ENCODE measurements at regions not wholly inside any gene's neighbourhood (a gene's known extent, or its start where the extent isn't known, plus 50 kb on each side); places are given as distances from the start of the nearest gene placed in this dataset.

DNA sequence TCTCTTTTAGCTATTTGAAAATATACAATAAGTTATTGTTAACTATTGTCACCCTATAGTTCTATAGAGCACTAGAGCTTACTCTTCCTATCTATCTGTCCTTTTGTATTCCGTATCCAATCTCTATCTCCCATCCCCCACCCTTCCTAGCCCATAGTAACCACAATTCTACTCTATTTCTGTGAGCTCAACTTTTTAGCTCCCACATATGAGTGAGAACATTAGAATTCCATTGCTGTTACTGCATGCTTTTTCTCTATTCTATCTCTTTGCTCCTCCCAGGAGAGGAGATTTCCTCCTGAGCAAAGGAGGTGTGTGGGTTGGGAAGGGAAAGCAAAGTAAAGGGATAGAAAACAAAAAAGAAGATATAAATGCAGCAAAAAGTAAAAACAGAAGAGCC, 105.6 kb upstream of the SLC4A7 start:
- POLR2A ChIA-PET = no interaction called here
- Histone ChIP-seq H3K4me1 (ENCODE audit: control insufficient read depth, insufficient read depth, low read length) (peaks cover 35% of the 10 kb centered on the region), H3K27me3 (ENCODE audit: control insufficient read depth, insufficient read depth, low read length) (no peaks in the 10 kb centered on the region), H3K27ac (ENCODE audit: low read length) (peak overlapping the region; percentile 90), H3K36me3 (ENCODE audit: control insufficient read depth, insufficient read depth, low read length) (no peaks in the 10 kb centered on the region), H3K4me3 (ENCODE audit: low read depth in 2 of 2, low read length in 2 of 2) (no peak overlapping the region), H3K9me3 (ENCODE audit: control insufficient read depth, insufficient read depth, low read depth, low read length) (no peaks in the 10 kb centered on the region)
- ATAC-seq = no peak
- TF ChIP-seq, protein P1, sequence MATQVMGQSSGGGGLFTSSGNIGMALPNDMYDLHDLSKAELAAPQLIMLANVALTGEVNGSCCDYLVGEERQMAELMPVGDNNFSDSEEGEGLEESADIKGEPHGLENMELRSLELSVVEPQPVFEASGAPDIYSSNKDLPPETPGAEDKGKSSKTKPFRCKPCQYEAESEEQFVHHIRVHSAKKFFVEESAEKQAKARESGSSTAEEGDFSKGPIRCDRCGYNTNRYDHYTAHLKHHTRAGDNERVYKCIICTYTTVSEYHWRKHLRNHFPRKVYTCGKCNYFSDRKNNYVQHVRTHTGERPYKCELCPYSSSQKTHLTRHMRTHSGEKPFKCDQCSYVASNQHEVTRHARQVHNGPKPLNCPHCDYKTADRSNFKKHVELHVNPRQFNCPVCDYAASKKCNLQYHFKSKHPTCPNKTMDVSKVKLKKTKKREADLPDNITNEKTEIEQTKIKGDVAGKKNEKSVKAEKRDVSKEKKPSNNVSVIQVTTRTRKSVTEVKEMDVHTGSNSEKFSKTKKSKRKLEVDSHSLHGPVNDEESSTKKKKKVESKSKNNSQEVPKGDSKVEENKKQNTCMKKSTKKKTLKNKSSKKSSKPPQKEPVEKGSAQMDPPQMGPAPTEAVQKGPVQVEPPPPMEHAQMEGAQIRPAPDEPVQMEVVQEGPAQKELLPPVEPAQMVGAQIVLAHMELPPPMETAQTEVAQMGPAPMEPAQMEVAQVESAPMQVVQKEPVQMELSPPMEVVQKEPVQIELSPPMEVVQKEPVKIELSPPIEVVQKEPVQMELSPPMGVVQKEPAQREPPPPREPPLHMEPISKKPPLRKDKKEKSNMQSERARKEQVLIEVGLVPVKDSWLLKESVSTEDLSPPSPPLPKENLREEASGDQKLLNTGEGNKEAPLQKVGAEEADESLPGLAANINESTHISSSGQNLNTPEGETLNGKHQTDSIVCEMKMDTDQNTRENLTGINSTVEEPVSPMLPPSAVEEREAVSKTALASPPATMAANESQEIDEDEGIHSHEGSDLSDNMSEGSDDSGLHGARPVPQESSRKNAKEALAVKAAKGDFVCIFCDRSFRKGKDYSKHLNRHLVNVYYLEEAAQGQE (IDR thresholded peaks at IDR 0.05; ENCODE audit: insufficient read depth in 1 of 2, low read depth in 2 of 2, low read length in 1 of 2) = no peak
- TF ChIP-seq SIN3A (IDR thresholded peaks at IDR 0.05; ENCODE audit: borderline replicate concordance, insufficient read depth, low read depth, low read length) = no peak
- TF ChIP-seq, protein P2, sequence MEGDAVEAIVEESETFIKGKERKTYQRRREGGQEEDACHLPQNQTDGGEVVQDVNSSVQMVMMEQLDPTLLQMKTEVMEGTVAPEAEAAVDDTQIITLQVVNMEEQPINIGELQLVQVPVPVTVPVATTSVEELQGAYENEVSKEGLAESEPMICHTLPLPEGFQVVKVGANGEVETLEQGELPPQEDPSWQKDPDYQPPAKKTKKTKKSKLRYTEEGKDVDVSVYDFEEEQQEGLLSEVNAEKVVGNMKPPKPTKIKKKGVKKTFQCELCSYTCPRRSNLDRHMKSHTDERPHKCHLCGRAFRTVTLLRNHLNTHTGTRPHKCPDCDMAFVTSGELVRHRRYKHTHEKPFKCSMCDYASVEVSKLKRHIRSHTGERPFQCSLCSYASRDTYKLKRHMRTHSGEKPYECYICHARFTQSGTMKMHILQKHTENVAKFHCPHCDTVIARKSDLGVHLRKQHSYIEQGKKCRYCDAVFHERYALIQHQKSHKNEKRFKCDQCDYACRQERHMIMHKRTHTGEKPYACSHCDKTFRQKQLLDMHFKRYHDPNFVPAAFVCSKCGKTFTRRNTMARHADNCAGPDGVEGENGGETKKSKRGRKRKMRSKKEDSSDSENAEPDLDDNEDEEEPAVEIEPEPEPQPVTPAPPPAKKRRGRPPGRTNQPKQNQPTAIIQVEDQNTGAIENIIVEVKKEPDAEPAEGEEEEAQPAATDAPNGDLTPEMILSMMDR (IDR thresholded peaks at IDR 0.05) = no peak
- TF ChIP-seq TCF7L2 (IDR thresholded peaks at IDR 0.05; ENCODE audit: low read depth, low read length) = no peak
- no peak for TF ChIP-seq POLR2AphosphoS5 (IDR thresholded peaks at IDR 0.05; ENCODE audit: low read depth, low read length)
- CTCF ChIA-PET = no interaction called here
- in situ Hi-C loops (cut with HindIII; ENCODE audit: low pct_unique_long_range_greater_than_20kb, low sequenced_read_pairs) (no loop called here), intact Hi-C loops (cut with micrococcal nuclease; ENCODE audit: unreplicated experiment) (no loop called here)
- BruUV-seq (replicated peaks) = no TSS peak
- no peak for DNase-seq (ENCODE audit: low read depth, low spot score)

DNA sequence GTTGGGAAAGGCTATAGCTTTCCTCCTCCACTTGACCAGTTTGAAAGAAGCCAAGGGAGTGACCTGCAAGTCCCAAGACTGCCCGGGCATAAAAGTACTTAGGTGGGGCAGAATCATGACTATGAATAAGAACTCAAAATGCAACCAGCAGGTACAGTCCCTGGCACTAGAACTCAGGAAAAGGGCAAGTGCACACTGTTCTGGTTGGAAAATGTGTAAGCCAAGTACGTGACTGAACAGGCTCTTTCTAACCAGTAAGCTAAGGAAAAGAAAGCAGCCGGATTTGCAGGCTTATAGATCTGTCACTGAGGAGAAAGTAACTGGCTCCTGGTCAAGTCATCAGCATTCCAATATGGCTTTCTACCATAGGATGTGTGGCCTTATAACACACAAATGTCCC, 101.2 kb upstream of the SLC4A7 start:
- ATAC-seq (no peak), DNase-seq (ENCODE audit: low read depth, low spot score) (no peak)
- ChIA-PET CTCF (interaction anchor here (0.7 kb wide), 1 partner anchor 10 kb away, joined by 4 read pairs; no protein-coding TSS in a partner anchor), POLR2A (no interaction called here)
- in situ Hi-C loops (cut with HindIII; ENCODE audit: low pct_unique_long_range_greater_than_20kb, low sequenced_read_pairs) (no loop called here), intact Hi-C loops (cut with micrococcal nuclease; ENCODE audit: unreplicated experiment) (no loop called here)
- H3K27ac ChIP-seq (ENCODE audit: low read length) = peak overlapping the region; percentile 69; the same call in 1 of the 2 replicates
- no TSS peak for BruUV-seq (replicated peaks)
- peaks cover 17% of the 10 kb centered on the region for H3K4me1 ChIP-seq (ENCODE audit: control insufficient read depth, insufficient read depth, low read length)
- no peaks in the 10 kb centered on the region for H3K36me3 ChIP-seq (ENCODE audit: control insufficient read depth, insufficient read depth, low read length)
- TF ChIP-seq POLR2AphosphoS5 (IDR thresholded peaks at IDR 0.05; ENCODE audit: low read depth, low read length) (no peak), SIN3A (IDR thresholded peaks at IDR 0.05; ENCODE audit: borderline replicate concordance, insufficient read depth, low read depth, low read length) (no peak), TCF7L2 (IDR thresholded peaks at IDR 0.05; ENCODE audit: low read depth, low read length) (no peak)
- TF ChIP-seq, protein P2 (IDR thresholded peaks at IDR 0.05) = no peak
- TF ChIP-seq, protein P1 (IDR thresholded peaks at IDR 0.05; ENCODE audit: insufficient read depth in 1 of 2, low read depth in 2 of 2, low read length in 1 of 2) = no peak
- H3K9me3 ChIP-seq (ENCODE audit: control insufficient read depth, insufficient read depth, low read depth, low read length) = no peaks in the 10 kb centered on the region
- H3K4me3 ChIP-seq (ENCODE audit: low read depth in 2 of 2, low read length in 2 of 2) = no peak overlapping the region
- no peaks in the 10 kb centered on the region for H3K27me3 ChIP-seq (ENCODE audit: control insufficient read depth, insufficient read depth, low read length)

Measured in Panc1 (cell line).